Effector memory CD8-positive, alpha-beta T cell (primary cell): ENCODE measurements at regions not wholly inside any gene's neighbourhood (a gene's known extent, or its start where the extent isn't known, plus 50 kb on each side); places are given as distances from the start of the nearest gene placed in this dataset.

Experiments used
- ATAC-seq: fragments of 150-1000 bp; cut with Tn5 transposase; replicated peaks from 2 replicates; pipeline ENCODE4 v1.10.0; 2021; ENCODE audit warnings: mild to moderate bottlenecking, moderate library complexity
- DNase-seq, 3 experiments: peaks; one replicate each; pipeline ENCODE4 v3.0.0; 2021
- H3K27ac Mint-ChIP-seq, 2 donors: one replicate each; pipeline ENCODE4 v1.8.0; 2022; ENCODE audit warnings: mild to moderate bottlenecking in 2 of 2, mixed read lengths in 2 of 2, moderate library complexity in 2 of 2
- H3K27me3 Mint-ChIP-seq, 2 donors: one replicate each; pipeline ENCODE4 v1.8.0; 2022; ENCODE audit warnings: mixed read lengths in 2 of 2
- H3K36me3 Mint-ChIP-seq: one replicate; pipeline ENCODE4 v1.8.0; 2022; ENCODE audit warnings: mild to moderate bottlenecking, moderate library complexity, mixed read lengths; ENCODE audit not compliant: insufficient read depth
- H3K4me1 Mint-ChIP-seq, 2 donors: one replicate each; pipeline ENCODE4 v1.8.0; 2022; ENCODE audit warnings: low read depth in 2 of 2, mixed read lengths in 2 of 2
- H3K4me3 Mint-ChIP-seq, 2 donors: one replicate each; pipeline ENCODE4 v1.8.0; 2022; ENCODE audit warnings: mild to moderate bottlenecking in 2 of 2, mixed read lengths in 2 of 2, moderate library complexity in 2 of 2
- H3K9me3 Mint-ChIP-seq, 2 donors: one replicate each; pipeline ENCODE4 v1.8.0; 2022; ENCODE audit warnings: mixed read lengths in 2 of 2

DNA sequence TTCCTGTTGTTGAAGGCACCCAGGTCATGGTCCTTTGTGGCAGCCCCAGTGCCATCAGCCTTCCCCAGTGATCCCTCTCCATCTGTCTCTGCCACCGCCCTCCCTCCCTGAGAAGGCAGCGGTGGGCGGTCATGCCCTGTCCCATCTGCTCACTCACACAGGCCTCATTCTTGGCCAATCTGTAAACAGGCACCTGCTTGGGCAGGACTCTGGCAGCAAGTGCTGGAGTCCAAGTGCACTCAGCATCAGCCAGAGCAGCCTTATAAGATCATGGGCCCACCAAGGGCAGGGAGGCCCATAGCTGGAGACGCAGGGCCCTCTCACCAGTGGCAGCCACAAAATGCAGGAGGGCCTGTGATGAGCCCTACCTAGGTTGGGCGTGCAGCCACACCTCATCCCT, 140.9 kb downstream of the TWIST2 start:
- H3K27ac Mint-ChIP-seq: no peak overlapping the region
- H3K27me3 Mint-ChIP-seq: peaks cover 13 to 61% of the 10 kb centered on the region in 2 donors
- H3K4me1 Mint-ChIP-seq: no peaks in the 10 kb centered on the region
- ATAC-seq (no peak), DNase-seq (no peak)
- no peaks in the 10 kb centered on the region for H3K9me3 Mint-ChIP-seq
- no peaks in the 10 kb centered on the region for H3K36me3 Mint-ChIP-seq
- H3K4me3 Mint-ChIP-seq: no peak overlapping the region

DNA sequence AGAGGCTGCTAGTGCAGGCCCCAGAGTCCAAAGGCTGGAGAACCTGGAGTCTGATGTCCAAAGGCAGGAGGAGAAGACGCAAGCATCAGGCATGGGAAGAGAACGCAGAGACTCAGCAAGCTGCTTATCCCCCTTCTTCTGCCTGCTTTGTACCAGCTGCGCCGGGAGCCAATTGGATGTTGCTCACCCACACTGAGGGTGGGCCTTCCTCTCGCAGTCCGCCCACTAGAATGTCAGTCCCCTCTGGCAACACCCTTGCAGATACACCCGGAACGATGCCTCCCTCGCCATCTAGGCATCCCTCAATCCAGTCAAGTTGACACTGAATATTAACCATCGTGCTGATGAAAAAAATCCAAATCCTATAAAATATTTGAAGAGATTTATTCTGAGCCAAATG, 141.6 kb downstream of the TWIST2 start:
- no peak for DNase-seq
- H3K4me3 Mint-ChIP-seq: no peak overlapping the region

DNA sequence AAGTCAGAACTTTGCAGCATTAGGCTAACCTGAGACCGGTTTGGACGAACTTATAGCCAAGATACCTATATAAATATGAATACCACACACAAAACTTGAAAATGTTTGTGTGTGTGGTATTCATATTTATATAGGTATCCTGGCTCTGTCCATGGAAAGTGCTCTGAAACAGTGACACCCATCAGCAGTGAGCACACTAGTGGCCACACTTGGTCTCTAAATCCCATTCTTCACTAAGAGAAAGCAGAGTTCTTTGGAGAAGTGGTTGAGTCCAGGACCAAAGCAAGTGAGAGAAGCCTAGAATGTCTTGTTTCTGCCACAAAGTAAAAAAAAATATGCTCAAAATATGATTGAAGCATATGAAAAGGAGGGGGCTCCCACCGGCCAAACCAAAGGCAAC, 146.5 kb downstream of the TWIST2 start:
- H3K4me1 Mint-ChIP-seq: no peaks in the 10 kb centered on the region
- no peak overlapping the region for H3K4me3 Mint-ChIP-seq

More for the DNA sequence above, 141.6 kb downstream of the TWIST2 start:
- Mint-ChIP-seq H3K36me3 (no peaks in the 10 kb centered on the region), H3K9me3 (no peaks in the 10 kb centered on the region), H3K27ac (no peak overlapping the region), H3K4me1 (no peaks in the 10 kb centered on the region), H3K27me3 (peaks cover 17 to 60% of the 10 kb centered on the region in 2 donors)
- no peak for ATAC-seq

DNA sequence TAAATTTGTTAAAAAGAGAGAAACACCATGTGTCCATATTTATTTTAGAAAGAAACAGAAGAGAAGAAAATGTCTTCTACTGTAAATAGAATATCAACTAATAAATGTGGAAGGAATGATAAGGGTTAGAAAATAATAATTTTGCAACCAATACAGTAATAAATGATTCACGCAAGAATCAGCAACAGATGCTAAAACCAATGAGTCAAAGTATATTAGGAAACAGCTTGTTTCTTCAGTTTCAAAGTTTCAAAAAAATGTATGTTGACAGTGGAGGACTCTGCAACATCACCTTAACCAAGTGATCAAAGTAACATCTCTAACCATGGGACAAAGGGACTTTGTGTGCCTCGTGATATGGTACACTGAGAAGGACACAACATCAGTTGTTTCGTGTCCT, 147.0 kb downstream of the TWIST2 start:
- H3K4me3 Mint-ChIP-seq: no peak overlapping the region
- DNase-seq (no peak), ATAC-seq (no peak)
- no peaks in the 10 kb centered on the region for H3K4me1 Mint-ChIP-seq
- H3K27me3 Mint-ChIP-seq: peaks cover 42% of the 10 kb centered on the region in 2 donors
- peaks cover 3% of the 10 kb centered on the region for H3K36me3 Mint-ChIP-seq
- no peaks in the 10 kb centered on the region for H3K9me3 Mint-ChIP-seq
- no peak overlapping the region for H3K27ac Mint-ChIP-seq

More for the DNA sequence above, 146.5 kb downstream of the TWIST2 start:
- H3K36me3 Mint-ChIP-seq: peaks cover 3% of the 10 kb centered on the region
- H3K9me3 Mint-ChIP-seq: no peaks in the 10 kb centered on the region
- DNase-seq (no peak), ATAC-seq (no peak)
- peaks cover 42% of the 10 kb centered on the region in 2 donors for H3K27me3 Mint-ChIP-seq
- H3K27ac Mint-ChIP-seq: no peak overlapping the region

DNA sequence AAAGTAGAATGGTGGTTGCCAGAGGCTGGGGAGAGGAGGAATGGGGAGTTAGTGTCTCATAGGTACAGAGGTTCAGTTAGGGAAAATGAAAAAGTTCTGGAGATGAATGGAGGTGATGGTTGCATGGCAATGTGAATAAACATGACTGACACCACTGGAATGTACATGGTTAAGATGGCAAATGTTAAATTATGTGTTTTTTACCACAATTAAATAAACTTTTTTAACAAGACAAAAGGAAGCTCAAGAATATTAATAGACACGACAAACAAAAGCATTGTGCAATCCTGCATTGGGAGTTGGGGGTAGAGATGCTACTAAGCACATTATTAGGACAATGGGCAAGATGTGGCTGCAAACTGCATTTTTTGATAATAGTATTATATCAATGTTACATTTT, 147.7 kb downstream of the TWIST2 start:
- no peaks in the 10 kb centered on the region for H3K4me1 Mint-ChIP-seq
- DNase-seq (no peak), ATAC-seq (no peak)
- H3K36me3 Mint-ChIP-seq: peaks cover 3% of the 10 kb centered on the region
- no peak overlapping the region for H3K4me3 Mint-ChIP-seq
- H3K27ac Mint-ChIP-seq: no peak overlapping the region
- peaks cover 42% of the 10 kb centered on the region in 2 donors for H3K27me3 Mint-ChIP-seq
- no peaks in the 10 kb centered on the region for H3K9me3 Mint-ChIP-seq

DNA sequence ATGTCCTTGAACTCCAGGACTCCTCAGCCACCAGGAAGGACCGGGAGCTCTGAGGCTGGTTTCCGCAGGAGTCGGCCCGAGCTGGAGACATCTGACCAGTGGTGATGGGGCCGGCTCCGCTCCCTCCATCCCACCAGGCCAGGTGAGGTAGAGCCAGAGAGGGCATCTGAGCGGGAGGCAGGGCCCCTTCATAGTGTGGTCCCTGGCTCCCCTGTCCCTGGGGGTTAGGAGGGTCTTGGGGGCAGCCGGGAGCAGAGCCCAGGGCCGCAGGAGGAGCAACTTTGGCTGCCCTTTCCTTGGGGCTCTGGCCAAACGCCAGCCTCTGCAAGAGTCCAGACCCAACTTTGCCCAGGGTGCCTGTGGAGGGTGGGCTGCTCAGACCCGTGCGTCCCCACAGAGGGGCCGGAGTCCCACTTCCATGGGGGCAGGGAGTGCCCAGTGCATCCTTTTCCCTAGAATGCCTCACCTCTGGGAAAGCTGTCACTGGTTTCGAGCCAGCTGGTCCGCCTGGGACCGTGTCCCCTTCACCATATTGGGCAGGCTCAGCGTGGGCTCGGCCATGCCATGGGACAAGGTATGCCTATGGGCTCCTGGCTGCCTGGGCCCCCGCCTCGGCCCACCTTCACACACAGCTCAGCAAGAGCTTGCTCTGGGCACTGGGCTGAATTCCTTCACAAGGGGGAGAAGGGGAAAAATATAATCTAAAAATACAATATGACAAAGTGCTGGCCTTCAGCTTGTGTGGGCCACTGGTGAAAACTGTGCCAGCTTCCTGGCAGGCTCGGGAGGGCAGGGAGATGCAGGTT, 148.6 kb downstream of the TWIST2 start:
- DNase-seq: no peak
- Mint-ChIP-seq H3K27ac (no peak overlapping the region), H3K27me3 (peaks cover 34 to 42% of the 10 kb centered on the region in 2 donors), H3K4me3 (no peak overlapping the region), H3K4me1 (no peaks in the 10 kb centered on the region), H3K9me3 (no peaks in the 10 kb centered on the region), H3K36me3 (peaks cover 3% of the 10 kb centered on the region)
- no peak for ATAC-seq

DNA sequence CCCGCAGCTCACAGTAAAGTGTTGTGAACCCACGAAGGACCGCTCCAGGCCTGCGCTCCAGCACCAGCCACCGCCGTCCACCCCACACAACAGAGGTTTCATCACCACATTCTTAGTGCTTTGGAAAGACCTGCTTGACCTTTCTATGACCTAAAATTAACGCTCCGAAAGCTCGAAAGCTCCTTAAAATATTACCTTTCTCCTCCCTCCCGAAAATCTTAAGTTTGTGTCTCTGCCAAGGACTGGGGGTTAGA, 149.2 kb downstream of the TWIST2 start:
- no peak for DNase-seq
- H3K4me3 Mint-ChIP-seq: no peak overlapping the region
- H3K36me3 Mint-ChIP-seq: peaks cover 4% of the 10 kb centered on the region
- no peaks in the 10 kb centered on the region for H3K4me1 Mint-ChIP-seq
- ATAC-seq: no peak
- peaks cover 35 to 44% of the 10 kb centered on the region in 2 donors for H3K27me3 Mint-ChIP-seq
- H3K9me3 Mint-ChIP-seq: no peaks in the 10 kb centered on the region
- H3K27ac Mint-ChIP-seq: no peak overlapping the region

DNA sequence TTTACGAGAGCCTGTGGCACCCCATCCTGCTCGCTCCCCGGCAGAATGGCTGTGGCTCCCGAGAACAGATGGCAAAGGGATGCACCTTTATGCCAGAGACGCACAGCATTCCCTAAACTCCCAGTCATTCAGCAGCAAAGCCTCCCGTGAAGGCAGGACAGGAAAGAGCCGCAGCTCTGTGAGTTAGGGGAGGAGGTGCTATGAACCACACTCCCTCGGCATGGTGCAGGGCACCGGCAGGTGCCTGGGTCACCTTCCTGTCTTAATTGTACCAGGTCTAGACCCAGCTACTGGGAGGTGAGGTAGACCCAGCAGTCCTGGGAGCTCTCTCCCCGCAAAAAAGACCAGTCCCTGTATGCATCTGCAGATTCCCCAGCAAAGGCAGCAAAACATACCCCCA, 149.8 kb downstream of the TWIST2 start:
- no peaks in the 10 kb centered on the region for H3K9me3 Mint-ChIP-seq
- H3K27ac Mint-ChIP-seq: no peak overlapping the region
- no peaks in the 10 kb centered on the region for H3K4me1 Mint-ChIP-seq
- peaks cover 6% of the 10 kb centered on the region for H3K36me3 Mint-ChIP-seq
- ATAC-seq (no peak), DNase-seq (no peak)
- H3K4me3 Mint-ChIP-seq: no peak overlapping the region
- H3K27me3 Mint-ChIP-seq: peaks cover 41 to 50% of the 10 kb centered on the region in 2 donors
